ENCODE measurements at regions not wholly inside any gene's neighbourhood (a gene's known extent, or its start where the extent isn't known, plus 50 kb on each side); places are given as distances from the start of the nearest gene placed in this dataset.

- no peak overlapping the region for H3K4me2 ChIP-seq (ENCODE audit: low read depth, low read length, poor library complexity, severe bottlenecking)
- H4K20me1 ChIP-seq (ENCODE audit: low read depth, low read length), result no peaks in the 10 kb centered on the region
- no peaks in the 10 kb centered on the region for H3K9me3 ChIP-seq (ENCODE audit: insufficient read depth, low read length)
- H3K36me3 ChIP-seq (ENCODE audit: low read length), result no peaks in the 10 kb centered on the region
- H3K4me3 ChIP-seq (ENCODE audit: insufficient read depth, low read length, poor library complexity, severe bottlenecking), result no peak overlapping the region
- no peak overlapping the region for H3K9ac ChIP-seq (ENCODE audit: low read length)
- no peak overlapping the region for H3K27ac ChIP-seq (ENCODE audit: low read depth, low read length)
- TF ChIP-seq, protein P1, sequence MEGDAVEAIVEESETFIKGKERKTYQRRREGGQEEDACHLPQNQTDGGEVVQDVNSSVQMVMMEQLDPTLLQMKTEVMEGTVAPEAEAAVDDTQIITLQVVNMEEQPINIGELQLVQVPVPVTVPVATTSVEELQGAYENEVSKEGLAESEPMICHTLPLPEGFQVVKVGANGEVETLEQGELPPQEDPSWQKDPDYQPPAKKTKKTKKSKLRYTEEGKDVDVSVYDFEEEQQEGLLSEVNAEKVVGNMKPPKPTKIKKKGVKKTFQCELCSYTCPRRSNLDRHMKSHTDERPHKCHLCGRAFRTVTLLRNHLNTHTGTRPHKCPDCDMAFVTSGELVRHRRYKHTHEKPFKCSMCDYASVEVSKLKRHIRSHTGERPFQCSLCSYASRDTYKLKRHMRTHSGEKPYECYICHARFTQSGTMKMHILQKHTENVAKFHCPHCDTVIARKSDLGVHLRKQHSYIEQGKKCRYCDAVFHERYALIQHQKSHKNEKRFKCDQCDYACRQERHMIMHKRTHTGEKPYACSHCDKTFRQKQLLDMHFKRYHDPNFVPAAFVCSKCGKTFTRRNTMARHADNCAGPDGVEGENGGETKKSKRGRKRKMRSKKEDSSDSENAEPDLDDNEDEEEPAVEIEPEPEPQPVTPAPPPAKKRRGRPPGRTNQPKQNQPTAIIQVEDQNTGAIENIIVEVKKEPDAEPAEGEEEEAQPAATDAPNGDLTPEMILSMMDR (IDR thresholded peaks at IDR 0.05; ENCODE audit: insufficient read depth, low read length, poor library complexity, severe bottlenecking), result no peak
- no peak for TF ChIP-seq EZH2phosphoT487 (conservative IDR thresholded peaks at IDR 0.05; ENCODE audit: low read length)
- H3K27me3 ChIP-seq (ENCODE audit: low read length), result no peaks in the 10 kb centered on the region
- no peaks in the 10 kb centered on the region for H3K79me2 ChIP-seq (ENCODE audit: insufficient read depth, low read length)
- H2AFZ ChIP-seq (ENCODE audit: low read depth, low read length, severe bottlenecking), result no peak overlapping the region
- no peaks in the 10 kb centered on the region for H3F3A ChIP-seq (ENCODE audit: insufficient read depth)
- H3K9me2 ChIP-seq (replicated peaks; ENCODE audit: insufficient read depth, low read length), result no peaks in the 10 kb centered on the region
These were observed 1336.2 kb downstream of the BRD1 start for GRCh38 chr22:48491451-48491941.

- Histone ChIP-seq H3K4me2 (ENCODE audit: low read depth, low read length, poor library complexity, severe bottlenecking) (no peak overlapping the region), H4K20me1 (ENCODE audit: low read depth, low read length) (no peaks in the 10 kb centered on the region), H3K79me2 (ENCODE audit: insufficient read depth, low read length) (no peaks in the 10 kb centered on the region), H3K27me3 (ENCODE audit: low read length) (no peaks in the 10 kb centered on the region), H2AFZ (ENCODE audit: low read depth, low read length, severe bottlenecking) (no peak overlapping the region), H3K27ac (ENCODE audit: low read depth, low read length) (no peak overlapping the region), H3K9me3 (ENCODE audit: insufficient read depth, low read length) (no peaks in the 10 kb centered on the region), H3K9me2 (replicated peaks; ENCODE audit: insufficient read depth, low read length) (no peaks in the 10 kb centered on the region), H3K4me3 (ENCODE audit: insufficient read depth, low read length, poor library complexity, severe bottlenecking) (no peak overlapping the region), H3K36me3 (ENCODE audit: low read length) (no peaks in the 10 kb centered on the region), H3K9ac (ENCODE audit: low read length) (no peak overlapping the region), H3F3A (ENCODE audit: insufficient read depth) (no peaks in the 10 kb centered on the region)
- TF ChIP-seq EZH2phosphoT487 (conservative IDR thresholded peaks at IDR 0.05; ENCODE audit: low read length), result no peak
- TF ChIP-seq, protein P1 (IDR thresholded peaks at IDR 0.05; ENCODE audit: insufficient read depth, low read length, poor library complexity, severe bottlenecking), result no peak
These were observed 1336.9 kb downstream of the BRD1 start for GRCh38 chr22:48490500-48491411.

DNA sequence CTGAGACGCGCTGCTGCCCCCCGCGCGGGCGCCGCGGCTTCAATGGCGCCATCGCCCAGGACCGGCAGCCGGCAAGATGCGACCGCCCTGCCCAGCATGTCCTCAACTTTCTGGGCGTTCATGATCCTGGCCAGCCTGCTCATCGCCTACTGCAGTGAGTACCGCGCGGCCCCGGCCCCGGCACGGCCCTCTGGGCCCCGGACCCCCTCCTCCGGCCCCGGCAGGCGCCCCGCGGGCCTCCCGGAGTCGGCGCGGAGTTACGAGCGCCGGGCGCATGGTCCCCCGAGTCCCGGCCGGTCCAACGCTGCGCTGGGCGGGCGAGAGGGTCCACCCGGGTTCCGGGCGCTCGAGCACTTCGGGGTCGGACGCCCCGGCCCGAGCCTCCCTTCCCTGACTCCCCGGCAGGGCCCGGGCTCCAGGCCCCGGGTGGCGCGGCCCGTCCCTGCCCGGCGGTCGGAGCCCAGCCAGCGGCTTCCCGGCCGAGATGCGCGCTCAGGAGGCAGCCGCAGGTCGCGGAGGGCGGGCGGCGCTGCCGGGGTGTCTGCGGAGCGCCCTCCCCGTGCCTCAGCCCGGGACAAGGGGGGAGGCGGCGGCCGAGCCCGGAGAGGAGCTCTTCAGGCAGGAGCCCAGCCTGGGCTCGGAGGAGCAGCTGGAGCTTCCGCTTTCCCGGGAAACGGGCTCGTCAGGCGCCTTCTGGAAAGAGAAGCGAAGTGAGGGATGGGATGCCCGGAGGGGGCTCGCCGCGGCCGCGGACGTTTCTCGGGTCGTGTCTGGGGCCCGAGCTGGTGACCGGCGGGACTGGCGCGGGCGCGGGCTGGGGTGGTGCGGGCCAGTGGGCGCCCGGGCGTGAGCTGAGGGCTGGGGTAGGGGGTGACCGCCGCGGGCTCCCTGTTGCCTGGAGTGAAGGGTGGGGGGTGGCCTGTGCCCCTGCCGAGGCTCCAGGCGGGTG, 1337.8 kb downstream of the BRD1 start:
- no peaks in the 10 kb centered on the region for H3K79me2 ChIP-seq (ENCODE audit: insufficient read depth, low read length)
- no peaks in the 10 kb centered on the region for H4K20me1 ChIP-seq (ENCODE audit: low read depth, low read length)
- H3K9me2 ChIP-seq (replicated peaks; ENCODE audit: insufficient read depth, low read length), result no peaks in the 10 kb centered on the region
- no peak overlapping the region for H2AFZ ChIP-seq (ENCODE audit: low read depth, low read length, severe bottlenecking)
- H3K27me3 ChIP-seq (ENCODE audit: low read length), result no peaks in the 10 kb centered on the region
- no peaks in the 10 kb centered on the region for H3F3A ChIP-seq (ENCODE audit: insufficient read depth)
- no peak overlapping the region for H3K9ac ChIP-seq (ENCODE audit: low read length)
- no peaks in the 10 kb centered on the region for H3K9me3 ChIP-seq (ENCODE audit: insufficient read depth, low read length)
- no peak overlapping the region for H3K27ac ChIP-seq (ENCODE audit: low read depth, low read length)
- H3K36me3 ChIP-seq (ENCODE audit: low read length), result no peaks in the 10 kb centered on the region
- TF ChIP-seq, protein P1 (IDR thresholded peaks at IDR 0.05; ENCODE audit: insufficient read depth, low read length, poor library complexity, severe bottlenecking), result no peak
- no peak overlapping the region for H3K4me3 ChIP-seq (ENCODE audit: insufficient read depth, low read length, poor library complexity, severe bottlenecking)
- H3K4me2 ChIP-seq (ENCODE audit: low read depth, low read length, poor library complexity, severe bottlenecking), result no peak overlapping the region
